SKM-1 treated with dmso at 0.1 percent for 144 hours (cell line): ENCODE measurements at regions not wholly inside any gene's neighbourhood (a gene's known extent, or its start where the extent isn't known, plus 50 kb on each side); places are given as distances from the start of the nearest gene placed in this dataset.
A peak's percentile ranks its signal among the peaks of the same experiment; 100 is the strongest.

ENCODE experiments used
- DNase-seq: peaks from one replicate; lab custom pipeline; 2025; ENCODE audit not compliant: unreplicated experiment; lab: John Stamatoyannopoulos, UW

- DNase-seq = no peak
Observed at GRCh38 chr12:118689793-118690192, 291.5 kb upstream of the SRRM4 start.

GRCh38 chr12:118690506-118690905 is 290.8 kb upstream of the SRRM4 start:
- DNase-seq = no peak

GRCh38 chr12:118694128-118694775 is 287.1 kb upstream of the SRRM4 start:
- no peak for DNase-seq

- DNase-seq = no peak
Observed at GRCh38 chr12:118704527-118705241, 276.7 kb upstream of the SRRM4 start.

- DNase-seq = no peak
Observed at GRCh38 chr12:118706437-118706836, 274.9 kb upstream of the SRRM4 start.

GRCh38 chr12:118709946-118710345 is 271.4 kb upstream of the SRRM4 start:
- DNase-seq = no peak

- DNase-seq = no peak
Observed at GRCh38 chr12:118711185-118711584, 270.2 kb upstream of the SRRM4 start.

- peak; percentile 3 for DNase-seq
Observed at GRCh38 chr12:118714051-118714460, 267.3 kb upstream of the SRRM4 start.

- DNase-seq = no peak
Observed at GRCh38 chr12:118714500-118714899, 266.8 kb upstream of the SRRM4 start.

- no peak for DNase-seq
Observed at GRCh38 chr12:118715647-118716046, 265.7 kb upstream of the SRRM4 start.

- no peak for DNase-seq
Observed at GRCh38 chr12:118727196-118727978, 254.0 kb upstream of the SRRM4 start.

GRCh38 chr12:118727979-118728366 is 253.4 kb upstream of the SRRM4 start:
- no peak for DNase-seq

- no peak for DNase-seq
Observed at GRCh38 chr12:118734266-118734665, 247.1 kb upstream of the SRRM4 start.

GRCh38 chr12:118737985-118738540 is 243.3 kb upstream of the SRRM4 start:
- no peak for DNase-seq

GRCh38 chr12:118741194-118741593 is 240.1 kb upstream of the SRRM4 start:
- DNase-seq = no peak

- no peak for DNase-seq
Observed at GRCh38 chr12:118742431-118742830, 238.9 kb upstream of the SRRM4 start.

- no peak for DNase-seq
Observed at GRCh38 chr12:118743896-118744700, 237.2 kb upstream of the SRRM4 start.

- no peak for DNase-seq
Observed at GRCh38 chr12:118746176-118746575, 235.2 kb upstream of the SRRM4 start.

GRCh38 chr12:118746960-118747359 is 234.4 kb upstream of the SRRM4 start:
- DNase-seq = no peak

- no peak for DNase-seq
Observed at GRCh38 chr12:118747771-118748170, 233.6 kb upstream of the SRRM4 start.
